Hypothalamus (tissue), 51 donors: ENCODE measurements at regions not wholly inside any gene's neighbourhood (a gene's known extent, or its start where the extent isn't known, plus 50 kb on each side); places are given as distances from the start of the nearest gene placed in this dataset.
"Not testable (repeated sequence)": the region's sequence is repeated elsewhere in the genome, so short reads cannot be mapped to it uniquely, and the experiment has no call there.

Source experiments
- DNase-seq, 51 donors: peaks; one replicate each; lab custom pipeline; 2025; lab: John Stamatoyannopoulos, UW

DNA sequence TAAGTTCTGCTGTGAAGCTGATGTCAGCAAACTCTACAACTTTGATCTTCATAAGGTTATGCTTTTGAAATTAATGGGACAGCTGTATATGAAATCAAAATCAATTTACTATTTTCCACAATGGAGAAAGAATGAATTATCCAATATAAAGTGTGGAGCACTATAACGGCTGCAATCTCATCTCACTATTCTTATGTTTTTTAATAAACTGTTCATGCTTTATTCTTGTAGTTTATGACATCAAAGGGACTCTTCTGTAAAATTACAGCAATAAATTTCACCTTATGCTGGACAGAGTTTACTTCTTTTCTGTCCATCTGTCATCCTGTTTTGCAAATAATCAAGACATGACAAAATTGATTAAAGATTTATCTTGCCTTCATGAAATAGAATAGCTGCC, 192.5 kb downstream of the TECRL start:
- DNase-seq = no peak

- no peak for DNase-seq
These were observed 203.9 kb downstream of the TECRL start for GRCh38 chr4:64205376-64205775.

DNA sequence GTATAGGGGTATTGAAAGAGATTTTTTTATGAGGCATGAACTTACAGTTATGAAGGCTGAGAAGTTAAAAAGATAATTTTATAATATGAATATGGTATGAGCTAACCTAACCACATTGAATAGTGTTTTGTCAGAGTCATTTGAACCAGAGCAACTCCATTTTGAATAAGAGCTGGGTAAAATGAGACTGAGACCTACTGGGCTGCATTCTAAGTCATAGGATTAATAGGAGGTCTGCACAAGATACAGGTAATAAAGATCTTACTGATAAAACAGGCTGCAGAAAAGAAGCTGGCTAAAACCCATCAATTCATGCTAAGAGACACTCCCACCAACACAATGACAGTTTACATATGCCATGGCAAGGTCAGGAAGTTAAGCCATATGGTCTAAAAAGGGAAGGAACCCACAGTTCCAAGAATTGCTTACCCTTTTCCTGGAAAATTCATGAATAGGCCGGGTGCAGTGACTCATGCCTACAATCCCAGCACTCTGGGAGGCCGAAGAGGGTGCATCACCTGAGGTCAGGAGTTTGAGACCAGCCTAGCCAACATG, 209.2 kb downstream of the TECRL start:
- no peak for DNase-seq

DNA sequence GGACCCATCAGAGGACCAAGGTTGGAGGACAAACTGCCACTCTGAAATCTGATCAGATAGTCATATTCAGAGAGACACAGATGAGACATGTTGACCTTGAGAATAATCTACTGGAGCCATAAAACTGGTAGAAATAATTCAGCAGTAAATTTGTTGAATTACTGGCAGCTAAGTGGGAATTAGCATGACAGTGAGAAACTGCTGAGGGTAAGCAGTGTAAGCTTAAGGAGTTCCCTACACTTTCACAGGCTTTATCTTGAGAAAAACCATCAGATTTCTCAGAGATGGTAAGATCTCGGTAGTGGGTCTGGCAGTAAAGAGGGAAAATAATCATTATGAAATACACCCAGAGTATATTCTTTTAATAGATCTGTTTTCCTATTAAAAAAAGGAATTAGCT, 213.7 kb downstream of the TECRL start:
- DNase-seq = no peak

GRCh38 chr4:64192731-64193412, 216.4 kb downstream of the TECRL start:
- DNase-seq = peak in 1 of 51 donors; percentile 29

DNA sequence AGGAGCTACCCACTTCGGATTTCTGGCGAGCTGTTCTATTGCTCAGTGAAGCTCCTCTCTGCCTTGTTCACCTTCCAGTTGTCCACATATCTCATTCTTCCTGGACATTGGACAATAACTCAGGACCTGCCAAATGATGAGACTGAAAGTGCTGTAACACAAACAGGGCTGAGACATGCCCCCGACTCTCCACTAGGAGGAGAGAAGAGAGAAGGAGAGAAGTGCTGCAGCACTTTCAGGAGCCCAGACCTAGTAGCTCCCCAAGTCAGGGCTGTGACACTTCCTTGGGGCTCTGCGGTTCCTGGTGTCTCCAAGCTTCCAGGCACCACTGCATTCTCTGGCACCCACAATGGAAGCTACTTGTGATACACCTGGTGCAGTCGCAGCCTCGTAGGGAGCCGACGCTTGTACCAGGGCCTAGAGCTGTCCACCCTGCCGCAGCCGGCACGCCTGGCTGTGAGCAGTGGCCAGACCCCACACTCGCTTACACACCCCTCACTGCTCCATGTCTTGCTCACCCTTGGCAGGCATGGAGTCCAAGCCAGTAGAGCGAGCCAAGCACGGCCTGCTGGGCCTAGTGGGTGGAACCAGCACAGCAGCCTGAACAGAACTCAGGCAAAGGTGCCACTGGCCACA, 234.9 kb downstream of the TECRL start:
- no peak for DNase-seq

GRCh38 chr4:64166365-64166764, 242.9 kb downstream of the TECRL start:
- no peak for DNase-seq

GRCh38 chr4:64158648-64159326, 250.5 kb downstream of the TECRL start:
- DNase-seq = peak in 25 of 51 donors; percentile 1 to 67 (median 28)

- no peak for DNase-seq
These were observed 251.9 kb downstream of the TECRL start for GRCh38 chr4:64157397-64157796.

DNA sequence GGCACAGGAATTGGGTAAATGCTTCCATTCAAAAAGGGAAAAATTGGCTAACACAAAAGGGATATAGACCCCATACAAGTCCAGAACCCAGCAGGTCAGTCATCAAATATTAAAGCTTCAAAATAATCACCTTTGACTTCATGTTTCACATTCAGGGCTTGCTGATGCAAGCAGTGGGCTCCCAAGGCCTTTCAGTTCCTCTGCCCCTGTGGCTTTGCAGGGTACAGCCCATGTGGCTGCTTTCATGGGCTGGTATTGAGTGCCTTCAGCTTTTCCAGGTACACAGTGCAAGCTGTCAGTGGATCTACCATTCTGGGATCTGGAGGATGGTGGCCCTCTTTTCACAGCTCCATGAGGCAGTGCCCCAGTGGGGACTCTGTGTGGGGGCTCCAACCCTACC, 253.0 kb downstream of the TECRL start:
- DNase-seq = no peak

DNA sequence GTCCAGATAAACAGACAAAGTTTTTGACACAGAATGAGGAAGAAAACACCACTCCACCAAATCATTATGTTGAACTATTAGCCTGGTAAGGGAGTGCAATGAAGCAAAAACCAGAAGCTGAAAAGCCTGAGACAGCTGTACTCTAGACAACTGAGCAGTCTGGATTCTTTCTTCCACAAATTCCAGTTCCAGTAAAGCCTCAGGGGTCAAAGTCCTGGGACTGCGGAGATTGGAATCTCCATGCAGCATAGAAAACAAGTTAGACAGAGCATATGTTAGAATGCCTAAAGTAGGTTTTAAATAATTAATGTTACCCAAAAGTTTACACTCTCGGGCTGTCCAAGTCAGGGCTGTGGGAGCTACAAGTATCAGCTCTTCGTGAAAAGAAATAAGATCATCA, 263.2 kb downstream of the TECRL start:
- DNase-seq = no peak

DNA sequence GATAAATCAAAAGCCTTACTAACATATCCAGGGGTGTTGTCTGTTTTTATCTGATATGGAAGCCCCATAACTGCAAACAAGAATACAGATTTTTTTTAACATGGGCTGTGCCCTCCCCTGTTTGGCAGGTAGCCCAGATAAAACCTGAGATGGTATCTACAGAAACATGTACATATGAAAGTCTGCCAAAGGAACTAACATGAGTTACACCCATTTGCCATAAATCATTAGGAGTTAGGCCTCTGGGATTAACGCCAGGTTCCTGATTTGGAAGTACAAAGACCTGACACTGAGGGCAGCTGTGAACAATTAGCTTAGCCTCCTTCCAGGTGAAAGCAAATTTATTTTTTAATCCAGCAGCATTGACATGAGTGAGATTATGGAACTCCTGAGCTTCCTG, 264.3 kb downstream of the TECRL start:
- DNase-seq = no peak

- no peak for DNase-seq
These were observed 278.3 kb downstream of the TECRL start for GRCh38 chr4:64130907-64131306.

DNA sequence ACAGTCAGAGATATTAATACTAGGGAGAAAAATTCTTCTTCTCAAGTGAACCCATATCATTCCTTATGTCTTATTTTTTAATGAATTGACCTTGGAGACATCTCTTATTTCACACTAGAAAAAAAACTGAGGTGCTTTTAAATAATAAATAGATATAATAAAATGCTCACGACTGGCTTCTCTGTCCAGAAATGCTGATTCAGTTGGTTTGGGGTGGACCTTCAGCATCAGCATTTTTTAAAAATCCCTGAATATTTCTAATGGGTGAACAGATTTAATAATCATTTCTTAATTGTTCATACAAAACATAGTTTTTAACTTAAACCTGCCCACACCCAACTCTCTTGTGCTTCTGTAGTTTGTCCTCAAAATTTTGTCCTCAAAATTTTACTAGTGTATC, 283.9 kb downstream of the TECRL start:
- DNase-seq = no peak

GRCh38 chr4:64121803-64122202, 287.4 kb downstream of the TECRL start:
- DNase-seq = no peak

- DNase-seq = no peak
These were observed 303.3 kb downstream of the TECRL start for GRCh38 chr4:64105903-64106302.

DNA sequence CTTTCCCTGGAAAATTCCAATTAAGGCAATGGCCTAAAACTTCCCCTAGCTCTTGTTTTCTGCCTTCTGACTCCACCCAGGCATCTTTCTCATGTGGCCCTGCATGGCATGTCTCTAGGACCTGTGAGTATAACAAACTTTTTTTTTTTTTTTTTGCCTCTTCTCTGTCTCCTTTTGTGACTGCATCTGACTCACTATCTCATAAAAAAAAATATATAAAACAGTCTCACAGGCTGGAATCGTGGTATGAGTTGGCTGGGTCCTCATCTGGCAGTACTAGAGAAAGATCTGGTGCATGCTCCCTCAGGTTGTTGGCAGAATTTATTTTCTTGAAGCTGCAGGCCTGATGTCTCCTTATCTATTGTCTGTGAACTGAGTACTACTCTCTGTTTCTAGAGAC, 313.9 kb downstream of the TECRL start:
- DNase-seq = no peak

DNA sequence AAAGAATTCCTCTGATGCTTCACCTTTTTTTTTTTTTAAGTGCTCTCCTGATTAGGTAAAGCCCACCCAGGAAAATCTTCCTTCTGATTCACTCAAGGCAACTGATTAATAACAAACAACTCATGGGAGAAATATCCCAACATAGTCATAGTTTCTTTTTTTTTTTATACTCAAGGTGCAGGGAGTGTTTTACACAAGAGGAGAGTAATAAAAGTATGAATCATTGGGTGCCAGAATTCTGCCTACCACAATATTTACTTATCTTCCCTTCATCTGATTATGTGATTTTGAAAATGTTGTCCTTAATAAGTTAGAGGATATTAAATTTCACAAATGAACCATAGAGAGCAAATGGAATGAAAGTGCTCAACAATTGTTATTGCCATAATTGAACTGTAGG, 329.9 kb downstream of the TECRL start:
- DNase-seq = no peak

DNA sequence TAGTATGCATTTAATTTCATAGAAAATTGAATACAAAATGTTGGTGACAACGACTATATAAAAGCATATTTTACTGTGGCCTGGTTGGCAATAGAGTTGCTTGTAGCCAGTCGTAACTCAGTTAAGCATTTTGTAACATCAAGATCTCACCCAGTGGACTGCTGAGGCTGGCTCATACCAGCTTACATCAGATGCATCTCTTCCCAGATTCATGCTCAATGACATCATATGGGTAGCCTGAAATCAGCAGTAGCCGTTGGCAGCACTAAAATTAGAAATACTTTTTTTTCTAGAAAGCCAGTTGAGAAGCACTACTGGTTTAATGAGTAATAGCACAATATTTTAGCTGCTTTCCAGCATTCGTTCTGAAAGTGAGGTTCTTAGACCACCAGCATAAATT, 341.2 kb downstream of the TECRL start:
- DNase-seq = no peak

DNA sequence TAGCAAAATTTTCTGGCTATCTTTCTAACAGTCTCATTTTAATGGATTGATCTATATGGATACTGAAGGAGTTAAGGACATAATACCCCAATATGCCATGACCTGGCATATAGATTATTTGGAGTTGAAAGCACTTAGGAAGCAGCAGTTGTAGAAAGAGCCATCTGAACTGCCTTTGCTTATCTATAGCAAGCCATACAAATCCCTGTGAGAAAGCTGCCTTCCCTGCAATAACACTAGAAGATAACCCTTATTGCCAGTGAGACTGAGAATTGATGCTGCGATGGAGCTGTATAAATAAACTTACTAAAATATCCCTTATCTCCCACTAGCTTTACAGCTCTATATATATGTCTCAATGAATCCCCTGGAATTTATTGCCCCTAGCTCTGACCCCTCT, 346.3 kb downstream of the TECRL start:
- DNase-seq = no peak

DNA sequence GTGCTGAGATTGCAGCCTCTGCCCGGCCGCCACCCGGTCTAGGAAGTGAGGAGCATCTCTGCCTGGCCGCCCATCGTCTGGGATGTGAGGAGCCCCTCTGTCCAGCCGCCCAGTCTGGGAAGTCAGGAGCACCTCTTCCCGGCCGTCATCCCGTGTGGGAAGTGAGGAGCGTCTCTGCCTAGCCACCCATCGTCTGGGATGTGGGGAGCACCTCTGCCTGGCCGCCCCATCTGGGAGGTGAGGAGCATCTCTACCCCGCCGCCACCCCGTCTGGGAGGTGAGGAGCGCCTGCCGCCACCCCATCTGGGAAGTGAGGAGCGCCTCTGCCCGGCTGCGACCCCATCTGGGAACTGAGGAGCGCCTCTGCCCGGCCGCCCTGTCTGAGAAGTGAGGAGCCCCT, 372.2 kb downstream of the TECRL start:
- DNase-seq = not testable (repeated sequence)

DNA sequence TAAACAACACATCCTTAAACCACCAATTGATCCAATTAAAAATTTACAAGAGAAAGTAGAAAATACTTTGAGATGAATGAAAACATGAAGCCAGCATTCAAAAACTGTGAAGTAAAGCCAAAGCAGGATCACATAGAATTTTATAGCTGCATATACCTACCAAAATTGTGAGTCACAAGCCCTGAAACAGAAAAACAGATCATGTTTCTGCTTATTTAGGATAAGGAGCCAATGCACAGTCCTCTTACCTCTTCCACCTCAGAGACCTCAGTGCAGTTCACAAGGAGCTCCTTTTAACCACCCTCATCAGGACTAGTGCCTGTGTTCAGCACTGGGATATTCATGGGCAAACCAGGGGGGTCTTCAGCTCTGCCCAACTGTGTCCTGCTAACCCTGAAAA, 386.7 kb downstream of the TECRL start:
- no peak for DNase-seq
